ENCODE measurements at regions not wholly inside any gene's neighbourhood (a gene's known extent, or its start where the extent isn't known, plus 50 kb on each side); places are given as distances from the start of the nearest gene placed in this dataset.
A peak's percentile ranks its signal among the peaks of the same experiment; 100 is the strongest.
"Not testable (repeated sequence)": the region's sequence is repeated elsewhere in the genome, so short reads cannot be mapped to it uniquely, and the experiment has no call there.

GRCh38 chr4:189113389-189113888, 827.2 kb upstream of the FRG1 start:
- no peak for DNase-seq

GRCh38 chr4:189117426-189117825, 823.2 kb upstream of the FRG1 start:
- DNase-seq: no peak

GRCh38 chr4:189121336-189121735, 819.3 kb upstream of the FRG1 start:
- DNase-seq: no peak

GRCh38 chr4:189124149-189124758, 816.4 kb upstream of the FRG1 start:
- DNase-seq: peak; percentile 26

- no peak for DNase-seq
Observed at GRCh38 chr4:189124791-189125190, 815.9 kb upstream of the FRG1 start.

GRCh38 chr4:189126040-189126439, 814.6 kb upstream of the FRG1 start:
- DNase-seq: no peak

GRCh38 chr4:189128341-189128740, 812.3 kb upstream of the FRG1 start:
- DNase-seq: no peak

GRCh38 chr4:189129044-189129694, 811.5 kb upstream of the FRG1 start:
- DNase-seq: no peak

GRCh38 chr4:189131118-189131517, 809.6 kb upstream of the FRG1 start:
- DNase-seq: no peak

GRCh38 chr4:189136462-189136861, 804.2 kb upstream of the FRG1 start:
- DNase-seq: no peak

- DNase-seq: no peak
Observed at GRCh38 chr4:189143263-189143952, 797.3 kb upstream of the FRG1 start.

- DNase-seq: no peak
Observed at GRCh38 chr4:189147005-189147929, 793.4 kb upstream of the FRG1 start.

- DNase-seq: not testable (repeated sequence)
Observed at GRCh38 chr4:189155083-189155482, 785.6 kb upstream of the FRG1 start.

GRCh38 chr4:189162073-189162789, 778.4 kb upstream of the FRG1 start:
- no peak for DNase-seq

GRCh38 chr4:189162888-189163287, 777.8 kb upstream of the FRG1 start:
- no peak for DNase-seq

- DNase-seq: no peak
Observed at GRCh38 chr4:189176002-189176401, 764.7 kb upstream of the FRG1 start.

GRCh38 chr4:189177130-189177529, 763.5 kb upstream of the FRG1 start:
- no peak for DNase-seq

- no peak for DNase-seq
Observed at GRCh38 chr4:189178125-189178746, 762.4 kb upstream of the FRG1 start.

GRCh38 chr4:189185810-189186432, 754.8 kb upstream of the FRG1 start:
- DNase-seq: no peak

- no peak for DNase-seq
Observed at GRCh38 chr4:189187531-189188052, 753.1 kb upstream of the FRG1 start.

GRCh38 chr4:189198624-189199023, 742.0 kb upstream of the FRG1 start:
- DNase-seq: no peak

All from right kidney (tissue), 1 donor.